Vagina (tissue), 2 donors: ENCODE measurements at regions not wholly inside any gene's neighbourhood (a gene's known extent, or its start where the extent isn't known, plus 50 kb on each side); places are given as distances from the start of the nearest gene placed in this dataset.

ENCODE experiments used
- DNase-seq, 2 donors: peaks; one replicate each; pipeline ENCODE4 v3.0.0-alpha.2; 2017; ENCODE audit errors: extremely low spot score in 2 of 2
- H3K27ac ChIP-seq: fragments of 200-600 bp; sonication (generic); one replicate; pipeline ENCODE4 v1.5.1; 2019
- H3K27me3 ChIP-seq: fragments of 200-600 bp; sonication (generic); one replicate; pipeline ENCODE4 v1.5.1; 2019
- H3K36me3 ChIP-seq, 2 donors: fragments of 200-600 bp; sonication (generic); one replicate each; pipeline ENCODE4 v1.5.1; 2017 to 2019
- H3K4me1 ChIP-seq: fragments of 200-600 bp; sonication (generic); one replicate; pipeline ENCODE4 v1.5.1; 2019
- H3K4me3 ChIP-seq, 2 donors: fragments of 200-600 bp; sonication (generic); 1 replicate in 1 of 2; 2 replicates in 1 of 2; pipeline ENCODE4 v1.5.1; 2016 to 2019
- H3K9me3 ChIP-seq: fragments of 200-600 bp; sonication (generic); one replicate; pipeline ENCODE4 v1.5.1; 2019
- POLR2A ChIP-seq, 2 donors: fragments of 450-650 bp; IDR thresholded peaks; one replicate each; pipeline ENCODE4 v1.6.1; 2017; ENCODE audit warnings: antibody characterized with exemption in 2 of 2, mild to moderate bottlenecking in 2 of 2, moderate library complexity in 2 of 2
- POLR2AphosphoS5 ChIP-seq, 2 donors: sonication (generic); formaldehyde crosslinking; IDR thresholded peaks; one replicate each; pipeline ENCODE4 v1.9.0; 2017; ENCODE audit warnings: antibody characterized with exemption in 2 of 2, mild to moderate bottlenecking in 2 of 2, low read depth in 1 of 2; ENCODE audit not compliant: insufficient read depth in 1 of 2
- intact Hi-C: fragments of 100-400 bp; cut with DNase I; formaldehyde crosslinking; loops from one replicate; pipeline ENCODE4 v1.15.1; 2023
- TF ChIP-seq, protein P1 (sequence below), 3 experiments: fragments of 450-650 bp in 2 of 3; fragments of 200-600 bp in 1 of 3; sonication (generic) in 1 of 3; IDR thresholded peaks; one replicate each; pipeline ENCODE4 v1.5.1; 2017 to 2019; ENCODE audit warnings: antibody characterized with exemption in 3 of 3, mild to moderate bottlenecking in 2 of 3, moderate library complexity in 2 of 3

DNA sequence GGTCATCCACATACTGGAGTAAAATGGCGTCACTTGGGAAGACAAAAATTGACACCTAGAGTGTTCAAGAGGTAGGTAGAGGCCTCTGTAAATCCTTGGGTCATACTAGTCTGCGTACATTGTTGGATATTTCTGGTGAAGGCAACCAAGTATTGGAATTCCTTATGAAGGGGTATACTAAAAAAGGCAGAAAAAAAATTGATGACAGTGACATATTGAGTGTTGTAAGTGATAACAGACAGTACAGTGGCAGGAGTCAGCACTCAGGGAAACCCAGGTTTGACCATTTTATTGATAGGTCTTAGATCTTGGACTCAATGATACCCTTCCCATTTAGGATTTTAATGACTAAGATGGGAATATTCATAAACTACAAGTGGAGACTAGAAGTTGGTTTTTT is 359.1 kb upstream of the VSTM2A start:
- intact Hi-C loops, result no loop called here
- no peak overlapping the region for H3K27ac ChIP-seq
- DNase-seq, result no peak
- no peaks in the 10 kb centered on the region for H3K36me3 ChIP-seq
- H3K4me3 ChIP-seq, result no peak overlapping the region
- no peaks in the 10 kb centered on the region for H3K27me3 ChIP-seq
- no peak for TF ChIP-seq POLR2A (IDR thresholded peaks at IDR 0.05)
- TF ChIP-seq, protein P1, sequence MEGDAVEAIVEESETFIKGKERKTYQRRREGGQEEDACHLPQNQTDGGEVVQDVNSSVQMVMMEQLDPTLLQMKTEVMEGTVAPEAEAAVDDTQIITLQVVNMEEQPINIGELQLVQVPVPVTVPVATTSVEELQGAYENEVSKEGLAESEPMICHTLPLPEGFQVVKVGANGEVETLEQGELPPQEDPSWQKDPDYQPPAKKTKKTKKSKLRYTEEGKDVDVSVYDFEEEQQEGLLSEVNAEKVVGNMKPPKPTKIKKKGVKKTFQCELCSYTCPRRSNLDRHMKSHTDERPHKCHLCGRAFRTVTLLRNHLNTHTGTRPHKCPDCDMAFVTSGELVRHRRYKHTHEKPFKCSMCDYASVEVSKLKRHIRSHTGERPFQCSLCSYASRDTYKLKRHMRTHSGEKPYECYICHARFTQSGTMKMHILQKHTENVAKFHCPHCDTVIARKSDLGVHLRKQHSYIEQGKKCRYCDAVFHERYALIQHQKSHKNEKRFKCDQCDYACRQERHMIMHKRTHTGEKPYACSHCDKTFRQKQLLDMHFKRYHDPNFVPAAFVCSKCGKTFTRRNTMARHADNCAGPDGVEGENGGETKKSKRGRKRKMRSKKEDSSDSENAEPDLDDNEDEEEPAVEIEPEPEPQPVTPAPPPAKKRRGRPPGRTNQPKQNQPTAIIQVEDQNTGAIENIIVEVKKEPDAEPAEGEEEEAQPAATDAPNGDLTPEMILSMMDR (IDR thresholded peaks at IDR 0.05), result no peak
- no peaks in the 10 kb centered on the region for H3K9me3 ChIP-seq
- no peaks in the 10 kb centered on the region for H3K4me1 ChIP-seq

DNA sequence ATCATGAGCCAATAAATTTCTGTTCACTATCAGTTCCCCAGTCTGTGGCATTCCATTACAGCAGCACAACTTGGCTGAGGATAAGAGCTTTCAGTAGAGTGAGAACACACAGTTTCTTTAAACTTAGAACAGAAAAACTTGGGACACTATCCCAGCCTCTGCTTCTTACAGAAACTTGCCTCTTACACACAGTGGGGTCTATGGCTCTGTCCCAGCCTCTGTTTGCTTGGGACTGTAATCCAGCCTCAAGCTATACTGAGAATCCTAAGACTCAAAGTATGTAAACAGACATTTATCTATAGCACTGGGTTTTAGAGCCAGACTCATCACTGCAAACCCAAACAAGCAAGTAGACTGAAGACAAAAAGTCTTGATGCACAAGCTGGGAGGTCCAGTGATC is 355.8 kb upstream of the VSTM2A start:
- intact Hi-C loops, result no loop called here
- Histone ChIP-seq H3K4me3 (no peak overlapping the region), H3K27ac (no peak overlapping the region), H3K4me1 (no peaks in the 10 kb centered on the region), H3K27me3 (no peaks in the 10 kb centered on the region), H3K36me3 (no peaks in the 10 kb centered on the region), H3K9me3 (no peaks in the 10 kb centered on the region)
- no peak for TF ChIP-seq POLR2AphosphoS5 (IDR thresholded peaks at IDR 0.05; ENCODE audit: insufficient read depth in 1 of 2, low read depth in 1 of 2)
- no peak for TF ChIP-seq POLR2A (IDR thresholded peaks at IDR 0.05)
- TF ChIP-seq, protein P1 (IDR thresholded peaks at IDR 0.05), result no peak
- no peak for DNase-seq

GRCh38 chr7:54187886-54188685 is 354.1 kb upstream of the VSTM2A start:
- intact Hi-C loops, result no loop called here
- TF ChIP-seq POLR2AphosphoS5 (IDR thresholded peaks at IDR 0.05; ENCODE audit: insufficient read depth in 1 of 2, low read depth in 1 of 2), result no peak
- Histone ChIP-seq H3K4me1 (no peaks in the 10 kb centered on the region), H3K36me3 (no peaks in the 10 kb centered on the region), H3K27ac (no peak overlapping the region), H3K27me3 (no peaks in the 10 kb centered on the region), H3K9me3 (no peaks in the 10 kb centered on the region), H3K4me3 (no peak overlapping the region)
- no peak for DNase-seq

DNA sequence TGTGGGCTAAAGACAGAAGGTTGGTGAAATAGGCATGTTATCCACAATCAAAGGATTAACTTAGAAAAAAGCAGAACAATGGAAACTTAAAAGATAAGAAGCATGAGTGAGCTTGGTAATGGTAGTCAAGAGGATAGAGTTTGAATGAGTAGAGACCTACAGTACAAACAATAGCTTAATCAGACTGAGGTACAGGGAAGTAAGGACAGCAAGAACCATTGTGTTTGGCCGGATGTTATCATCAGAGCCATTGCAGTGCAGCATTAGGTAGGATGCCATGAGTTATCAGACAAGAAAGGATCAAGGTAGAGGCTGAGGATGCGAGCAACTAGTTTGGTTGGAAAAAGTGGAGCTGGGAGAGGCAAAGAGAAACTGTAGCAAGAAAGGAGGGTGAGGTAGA is 353.3 kb upstream of the VSTM2A start:
- Histone ChIP-seq H3K27me3 (no peaks in the 10 kb centered on the region), H3K27ac (no peak overlapping the region), H3K9me3 (no peaks in the 10 kb centered on the region), H3K4me1 (no peaks in the 10 kb centered on the region), H3K36me3 (no peaks in the 10 kb centered on the region), H3K4me3 (no peak overlapping the region)
- intact Hi-C loops, result no loop called here
- no peak for TF ChIP-seq POLR2A (IDR thresholded peaks at IDR 0.05)
- DNase-seq, result no peak

DNA sequence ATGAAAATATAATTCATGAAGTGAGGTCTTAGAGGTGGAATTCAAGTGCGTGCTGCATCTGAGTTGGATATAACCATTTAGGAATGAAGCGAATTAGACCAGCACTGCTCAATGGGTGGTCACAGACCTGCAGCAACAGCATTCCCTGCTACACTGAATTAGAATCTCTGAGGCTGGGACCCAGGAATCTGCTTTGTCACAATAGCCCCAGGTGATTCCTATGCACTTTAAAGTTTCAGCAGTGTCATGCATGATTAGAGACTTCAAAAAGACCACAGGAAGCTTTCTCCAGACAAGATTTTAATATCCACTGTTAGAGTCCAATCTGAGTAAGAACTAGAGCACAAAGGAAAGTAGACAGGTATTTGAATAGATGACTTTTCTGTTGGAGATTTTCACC is 352.8 kb upstream of the VSTM2A start:
- DNase-seq, result no peak
- TF ChIP-seq, protein P1 (IDR thresholded peaks at IDR 0.05), result no peak
- TF ChIP-seq POLR2AphosphoS5 (IDR thresholded peaks at IDR 0.05; ENCODE audit: insufficient read depth in 1 of 2, low read depth in 1 of 2) (no peak), POLR2A (IDR thresholded peaks at IDR 0.05) (no peak)
- Histone ChIP-seq H3K36me3 (no peaks in the 10 kb centered on the region), H3K27ac (no peak overlapping the region), H3K4me1 (no peaks in the 10 kb centered on the region), H3K9me3 (no peaks in the 10 kb centered on the region), H3K4me3 (no peak overlapping the region), H3K27me3 (no peaks in the 10 kb centered on the region)
- intact Hi-C loops, result no loop called here

DNA sequence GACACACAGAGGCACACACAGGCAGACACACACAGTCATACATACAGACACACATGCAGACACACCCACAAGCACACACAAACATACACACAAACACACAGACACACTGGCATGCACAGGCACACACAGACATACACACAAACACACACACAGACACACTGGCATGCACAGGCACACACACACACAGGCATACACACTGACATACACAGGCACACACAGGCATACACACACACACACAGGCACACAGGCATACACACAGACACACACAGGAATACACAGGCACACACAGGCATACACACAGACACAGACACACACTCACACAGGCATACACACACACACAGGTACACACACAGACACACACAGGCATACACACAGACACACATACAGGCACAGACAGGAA is 340.7 kb upstream of the VSTM2A start:
- Histone ChIP-seq H3K27me3 (no peaks in the 10 kb centered on the region), H3K9me3 (peaks cover 7% of the 10 kb centered on the region), H3K27ac (no peak overlapping the region), H3K4me3 (no peak overlapping the region), H3K4me1 (no peaks in the 10 kb centered on the region), H3K36me3 (no peaks in the 10 kb centered on the region)
- intact Hi-C loops, result no loop called here
- no peak for DNase-seq
- no peak for TF ChIP-seq POLR2AphosphoS5 (IDR thresholded peaks at IDR 0.05; ENCODE audit: insufficient read depth in 1 of 2, low read depth in 1 of 2)
- TF ChIP-seq POLR2A (IDR thresholded peaks at IDR 0.05), result no peak
- TF ChIP-seq, protein P1 (IDR thresholded peaks at IDR 0.05), result no peak
